ENCODE measurements at regions not wholly inside any gene's neighbourhood (a gene's known extent, or its start where the extent isn't known, plus 50 kb on each side); places are given as distances from the start of the nearest gene placed in this dataset.

- no peak overlapping the region for H3K27ac ChIP-seq (ENCODE audit: low read depth, low read length)
- H3K27me3 ChIP-seq (ENCODE audit: control insufficient read depth, insufficient read depth, low read length): no peaks in the 10 kb centered on the region
- H3K9me3 ChIP-seq (ENCODE audit: control insufficient read depth, insufficient read depth, low read length): no peaks in the 10 kb centered on the region
These were observed 295.7 kb downstream of the GPAT3 start for GRCh38 chr4:83831588-83831987.

GRCh38 chr4:83830138-83830888, 294.4 kb downstream of the GPAT3 start:
- H3K4me1 ChIP-seq (ENCODE audit: control insufficient read depth, insufficient read depth, low read length): no peaks in the 10 kb centered on the region
- no peaks in the 10 kb centered on the region for H3K9me3 ChIP-seq (ENCODE audit: control insufficient read depth, insufficient read depth, low read length)
- H3K27ac ChIP-seq (ENCODE audit: low read depth, low read length): no peak overlapping the region
- H3K4me3 ChIP-seq (ENCODE audit: low read depth, low read length): no peak overlapping the region
- no peaks in the 10 kb centered on the region for H3K27me3 ChIP-seq (ENCODE audit: control insufficient read depth, insufficient read depth, low read length)
- H3K9ac ChIP-seq (ENCODE audit: low read depth, low read length): no peak overlapping the region
- no peaks in the 10 kb centered on the region for H3K36me3 ChIP-seq (ENCODE audit: control insufficient read depth, insufficient read depth, low read length)

More at GRCh38 chr4:83831588-83831987, 295.7 kb downstream of the GPAT3 start:
- no peaks in the 10 kb centered on the region for H3K4me1 ChIP-seq (ENCODE audit: control insufficient read depth, insufficient read depth, low read length)
- no peaks in the 10 kb centered on the region for H3K36me3 ChIP-seq (ENCODE audit: control insufficient read depth, insufficient read depth, low read length)
- H3K9ac ChIP-seq (ENCODE audit: low read depth, low read length): no peak overlapping the region
- no peak overlapping the region for H3K4me3 ChIP-seq (ENCODE audit: low read depth, low read length)

- Histone ChIP-seq H3K4me3 (ENCODE audit: low read depth, low read length) (no peak overlapping the region), H3K9me3 (ENCODE audit: control insufficient read depth, insufficient read depth, low read length) (no peaks in the 10 kb centered on the region), H3K27me3 (ENCODE audit: control insufficient read depth, insufficient read depth, low read length) (no peaks in the 10 kb centered on the region), H3K4me1 (ENCODE audit: control insufficient read depth, insufficient read depth, low read length) (no peaks in the 10 kb centered on the region), H3K9ac (ENCODE audit: low read depth, low read length) (no peak overlapping the region), H3K36me3 (ENCODE audit: control insufficient read depth, insufficient read depth, low read length) (no peaks in the 10 kb centered on the region), H3K27ac (ENCODE audit: low read depth, low read length) (no peak overlapping the region)
These were observed 292.7 kb downstream of the GPAT3 start for GRCh38 chr4:83828601-83829000.

GRCh38 chr4:83821493-83821892, 285.6 kb downstream of the GPAT3 start:
- H3K27me3 ChIP-seq (ENCODE audit: control insufficient read depth, insufficient read depth, low read length): no peaks in the 10 kb centered on the region
- H3K9me3 ChIP-seq (ENCODE audit: control insufficient read depth, insufficient read depth, low read length): 0 out of 2 replicates have a peak, but pooled peaks cover 9% of the 10 kb centered on the region
- H3K27ac ChIP-seq (ENCODE audit: low read depth, low read length): no peak overlapping the region
- H3K36me3 ChIP-seq (ENCODE audit: control insufficient read depth, insufficient read depth, low read length): no peaks in the 10 kb centered on the region
- no peak overlapping the region for H3K9ac ChIP-seq (ENCODE audit: low read depth, low read length)
- H3K4me1 ChIP-seq (ENCODE audit: control insufficient read depth, insufficient read depth, low read length): peaks cover 5% of the 10 kb centered on the region; the same call in 1 of the 2 replicates
- no peak overlapping the region for H3K4me3 ChIP-seq (ENCODE audit: low read depth, low read length)

GRCh38 chr4:83819582-83819981, 283.7 kb downstream of the GPAT3 start:
- Histone ChIP-seq H3K27me3 (ENCODE audit: control insufficient read depth, insufficient read depth, low read length) (no peaks in the 10 kb centered on the region), H3K27ac (ENCODE audit: low read depth, low read length) (no peak overlapping the region), H3K4me3 (ENCODE audit: low read depth, low read length) (no peak overlapping the region), H3K9ac (ENCODE audit: low read depth, low read length) (no peak overlapping the region), H3K36me3 (ENCODE audit: control insufficient read depth, insufficient read depth, low read length) (no peaks in the 10 kb centered on the region), H3K4me1 (ENCODE audit: control insufficient read depth, insufficient read depth, low read length) (peaks cover 5% of the 10 kb centered on the region; the same call in 1 of the 2 replicates), H3K9me3 (ENCODE audit: control insufficient read depth, insufficient read depth, low read length) (0 out of 2 replicates have a peak, but pooled peaks cover 9% of the 10 kb centered on the region)

- Histone ChIP-seq H3K27ac (ENCODE audit: low read depth, low read length) (no peak overlapping the region), H3K9me3 (ENCODE audit: control insufficient read depth, insufficient read depth, low read length) (no peaks in the 10 kb centered on the region), H3K9ac (ENCODE audit: low read depth, low read length) (no peak overlapping the region), H3K4me1 (ENCODE audit: control insufficient read depth, insufficient read depth, low read length) (no peaks in the 10 kb centered on the region), H3K4me3 (ENCODE audit: low read depth, low read length) (no peak overlapping the region), H3K36me3 (ENCODE audit: control insufficient read depth, insufficient read depth, low read length) (no peaks in the 10 kb centered on the region), H3K27me3 (ENCODE audit: control insufficient read depth, insufficient read depth, low read length) (no peaks in the 10 kb centered on the region)
These were observed 274.5 kb downstream of the GPAT3 start for GRCh38 chr4:83810428-83810827.

- Histone ChIP-seq H3K9ac (ENCODE audit: low read depth, low read length) (no peak overlapping the region), H3K36me3 (ENCODE audit: control insufficient read depth, insufficient read depth, low read length) (no peaks in the 10 kb centered on the region), H3K4me1 (ENCODE audit: control insufficient read depth, insufficient read depth, low read length) (no peaks in the 10 kb centered on the region), H3K27me3 (ENCODE audit: control insufficient read depth, insufficient read depth, low read length) (no peaks in the 10 kb centered on the region), H3K4me3 (ENCODE audit: low read depth, low read length) (no peak overlapping the region), H3K27ac (ENCODE audit: low read depth, low read length) (no peak overlapping the region), H3K9me3 (ENCODE audit: control insufficient read depth, insufficient read depth, low read length) (no peaks in the 10 kb centered on the region)
These were observed 273.7 kb downstream of the GPAT3 start for GRCh38 chr4:83809581-83809980.

GRCh38 chr4:83793481-83793880, 257.6 kb downstream of the GPAT3 start:
- H3K36me3 ChIP-seq (ENCODE audit: control insufficient read depth, insufficient read depth, low read length): no peaks in the 10 kb centered on the region
- H3K4me3 ChIP-seq (ENCODE audit: low read depth, low read length): no peak overlapping the region
- no peaks in the 10 kb centered on the region for H3K4me1 ChIP-seq (ENCODE audit: control insufficient read depth, insufficient read depth, low read length)
- H3K27ac ChIP-seq (ENCODE audit: low read depth, low read length): no peak overlapping the region
- H3K27me3 ChIP-seq (ENCODE audit: control insufficient read depth, insufficient read depth, low read length): no peaks in the 10 kb centered on the region
- H3K9ac ChIP-seq (ENCODE audit: low read depth, low read length): no peak overlapping the region
- H3K9me3 ChIP-seq (ENCODE audit: control insufficient read depth, insufficient read depth, low read length): no peaks in the 10 kb centered on the region

- H3K4me1 ChIP-seq (ENCODE audit: control insufficient read depth, insufficient read depth, low read length): peaks cover 9% of the 10 kb centered on the region
- no peaks in the 10 kb centered on the region for H3K36me3 ChIP-seq (ENCODE audit: control insufficient read depth, insufficient read depth, low read length)
- H3K9ac ChIP-seq (ENCODE audit: low read depth, low read length): no peak overlapping the region
- H3K9me3 ChIP-seq (ENCODE audit: control insufficient read depth, insufficient read depth, low read length): no peaks in the 10 kb centered on the region
- H3K27ac ChIP-seq (ENCODE audit: low read depth, low read length): no peak overlapping the region
- H3K4me3 ChIP-seq (ENCODE audit: low read depth, low read length): no peak overlapping the region
- H3K27me3 ChIP-seq (ENCODE audit: control insufficient read depth, insufficient read depth, low read length): no peaks in the 10 kb centered on the region
These were observed 250.0 kb downstream of the GPAT3 start for GRCh38 chr4:83785891-83786290.

GRCh38 chr4:83783215-83783614, 247.3 kb downstream of the GPAT3 start:
- H3K27ac ChIP-seq (ENCODE audit: low read depth, low read length): no peak overlapping the region
- H3K4me3 ChIP-seq (ENCODE audit: low read depth, low read length): no peak overlapping the region
- H3K9me3 ChIP-seq (ENCODE audit: control insufficient read depth, insufficient read depth, low read length): no peaks in the 10 kb centered on the region
- H3K9ac ChIP-seq (ENCODE audit: low read depth, low read length): no peak overlapping the region
- peaks cover 20% of the 10 kb centered on the region for H3K4me1 ChIP-seq (ENCODE audit: control insufficient read depth, insufficient read depth, low read length)
- H3K36me3 ChIP-seq (ENCODE audit: control insufficient read depth, insufficient read depth, low read length): no peaks in the 10 kb centered on the region
- no peaks in the 10 kb centered on the region for H3K27me3 ChIP-seq (ENCODE audit: control insufficient read depth, insufficient read depth, low read length)

GRCh38 chr4:83782591-83782990, 246.7 kb downstream of the GPAT3 start:
- no peaks in the 10 kb centered on the region for H3K36me3 ChIP-seq (ENCODE audit: control insufficient read depth, insufficient read depth, low read length)
- H3K4me1 ChIP-seq (ENCODE audit: control insufficient read depth, insufficient read depth, low read length): peaks cover 20% of the 10 kb centered on the region
- no peak overlapping the region for H3K27ac ChIP-seq (ENCODE audit: low read depth, low read length)
- no peaks in the 10 kb centered on the region for H3K27me3 ChIP-seq (ENCODE audit: control insufficient read depth, insufficient read depth, low read length)
- no peak overlapping the region for H3K9ac ChIP-seq (ENCODE audit: low read depth, low read length)
- no peaks in the 10 kb centered on the region for H3K9me3 ChIP-seq (ENCODE audit: control insufficient read depth, insufficient read depth, low read length)
- H3K4me3 ChIP-seq (ENCODE audit: low read depth, low read length): no peak overlapping the region
